KMS-11 (cell line): ENCODE measurements at regions not wholly inside any gene's neighbourhood (a gene's known extent, or its start where the extent isn't known, plus 50 kb on each side); places are given as distances from the start of the nearest gene placed in this dataset.

Source experiments
- H2AFZ ChIP-seq: fragments of 200-600 bp; sonication (generic); 2 replicates; pipeline ENCODE4 v1.6.1; 2016; ENCODE audit warnings: antibody characterized with exemption, mixed run types, low read depth
- H3K27ac ChIP-seq: fragments of 200-600 bp; sonication (generic); 2 replicates; pipeline ENCODE4 v1.6.1; 2016; ENCODE audit warnings: mild to moderate bottlenecking, mixed run types
- H3K27me3 ChIP-seq: fragments of 200-600 bp; sonication (generic); 2 replicates; pipeline ENCODE4 v1.6.1; 2017; ENCODE audit warnings: mild to moderate bottlenecking, low read depth, mixed run types, moderate library complexity; ENCODE audit not compliant: insufficient read depth
- H3K36me3 ChIP-seq: fragments of 200-600 bp; sonication (generic); 2 replicates; pipeline ENCODE4 v1.6.1; 2017; ENCODE audit warnings: mild to moderate bottlenecking, mixed run types; ENCODE audit not compliant: insufficient read depth
- H3K4me1 ChIP-seq: fragments of 200-600 bp; sonication (generic); 2 replicates; pipeline ENCODE4 v1.6.1; 2016; ENCODE audit warnings: mild to moderate bottlenecking, low read depth, mixed run types; ENCODE audit not compliant: poor library complexity, severe bottlenecking
- H3K4me2 ChIP-seq: fragments of 200-600 bp; sonication (generic); 2 replicates; pipeline ENCODE4 v1.7.0; 2016; ENCODE audit warnings: mild to moderate bottlenecking, mixed run types
- H3K4me3 ChIP-seq: fragments of 200-600 bp; sonication (generic); IDR thresholded peaks from 2 replicates; pipeline ENCODE4 v1.6.1; 2017; ENCODE audit warnings: low read depth, low read length, mixed read lengths; ENCODE audit not compliant: insufficient read depth
- H3K79me2 ChIP-seq: fragments of 200-600 bp; sonication (generic); 2 replicates; pipeline ENCODE4 v1.6.1; 2016; ENCODE audit warnings: low read depth, mixed run types; ENCODE audit not compliant: insufficient read depth
- H3K9ac ChIP-seq: fragments of 200-600 bp; sonication (generic); 2 replicates; pipeline ENCODE4 v1.6.1; 2016; ENCODE audit warnings: mild to moderate bottlenecking, mixed run types
- H4K20me1 ChIP-seq: fragments of 200-600 bp; sonication (generic); 2 replicates; pipeline ENCODE4 v1.6.1; 2016; ENCODE audit warnings: mild to moderate bottlenecking, mixed run types; ENCODE audit not compliant: insufficient read depth
- TF ChIP-seq, protein P1 (sequence below): fragments of 200-600 bp; sonication (generic); conservative IDR thresholded peaks from 2 replicates; pipeline ENCODE4 v1.6.1; 2017; ENCODE audit warnings: low read depth, mild to moderate bottlenecking, antibody characterized with exemption, low read length, moderate library complexity, mixed read lengths

DNA sequence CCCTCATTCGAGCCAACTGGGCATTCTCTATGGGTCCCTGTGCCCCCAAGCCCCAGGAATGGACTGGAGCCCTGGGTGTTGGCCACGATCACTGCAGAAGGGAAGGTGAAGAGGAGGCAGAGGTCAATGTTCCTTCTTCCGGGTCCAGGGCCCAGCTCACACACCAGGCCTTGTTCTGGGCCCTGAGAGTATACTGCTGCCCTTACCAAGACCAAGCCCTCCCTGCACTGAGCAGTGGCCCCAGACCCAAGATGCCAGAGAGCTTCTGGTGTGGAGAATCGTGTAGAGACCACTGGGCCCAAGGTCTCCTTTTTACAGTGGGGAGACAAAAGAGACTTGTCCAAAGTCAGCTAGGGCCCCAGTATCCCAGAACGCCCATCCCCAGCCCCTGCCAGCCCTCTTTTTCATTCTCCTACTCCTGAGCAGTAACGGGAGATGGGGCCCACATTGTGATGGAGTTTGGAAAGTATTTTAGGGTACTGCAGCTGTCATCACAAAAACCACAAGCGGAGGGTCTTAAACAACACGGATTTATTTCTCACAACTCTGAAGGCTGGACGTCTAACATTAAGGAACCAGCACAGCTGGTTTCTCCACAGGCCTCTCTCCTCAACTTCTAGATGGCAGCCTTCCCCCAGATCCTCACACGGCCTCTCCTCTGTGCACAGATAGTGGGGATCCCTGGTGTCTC, 79.4 kb downstream of the PDGFA start:
- Histone ChIP-seq H3K27ac (no peak overlapping the region), H3K4me2 (no peak overlapping the region), H3K27me3 (peaks cover 22% of the 10 kb centered on the region), H3K4me1 (no peaks in the 10 kb centered on the region), H3K4me3 (no peak overlapping the region), H4K20me1 (no peaks in the 10 kb centered on the region), H2AFZ (no peak overlapping the region), H3K9ac (no peak overlapping the region), H3K36me3 (no peaks in the 10 kb centered on the region), H3K79me2 (no peaks in the 10 kb centered on the region)
- TF ChIP-seq, protein P1, sequence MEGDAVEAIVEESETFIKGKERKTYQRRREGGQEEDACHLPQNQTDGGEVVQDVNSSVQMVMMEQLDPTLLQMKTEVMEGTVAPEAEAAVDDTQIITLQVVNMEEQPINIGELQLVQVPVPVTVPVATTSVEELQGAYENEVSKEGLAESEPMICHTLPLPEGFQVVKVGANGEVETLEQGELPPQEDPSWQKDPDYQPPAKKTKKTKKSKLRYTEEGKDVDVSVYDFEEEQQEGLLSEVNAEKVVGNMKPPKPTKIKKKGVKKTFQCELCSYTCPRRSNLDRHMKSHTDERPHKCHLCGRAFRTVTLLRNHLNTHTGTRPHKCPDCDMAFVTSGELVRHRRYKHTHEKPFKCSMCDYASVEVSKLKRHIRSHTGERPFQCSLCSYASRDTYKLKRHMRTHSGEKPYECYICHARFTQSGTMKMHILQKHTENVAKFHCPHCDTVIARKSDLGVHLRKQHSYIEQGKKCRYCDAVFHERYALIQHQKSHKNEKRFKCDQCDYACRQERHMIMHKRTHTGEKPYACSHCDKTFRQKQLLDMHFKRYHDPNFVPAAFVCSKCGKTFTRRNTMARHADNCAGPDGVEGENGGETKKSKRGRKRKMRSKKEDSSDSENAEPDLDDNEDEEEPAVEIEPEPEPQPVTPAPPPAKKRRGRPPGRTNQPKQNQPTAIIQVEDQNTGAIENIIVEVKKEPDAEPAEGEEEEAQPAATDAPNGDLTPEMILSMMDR, result no peak

DNA sequence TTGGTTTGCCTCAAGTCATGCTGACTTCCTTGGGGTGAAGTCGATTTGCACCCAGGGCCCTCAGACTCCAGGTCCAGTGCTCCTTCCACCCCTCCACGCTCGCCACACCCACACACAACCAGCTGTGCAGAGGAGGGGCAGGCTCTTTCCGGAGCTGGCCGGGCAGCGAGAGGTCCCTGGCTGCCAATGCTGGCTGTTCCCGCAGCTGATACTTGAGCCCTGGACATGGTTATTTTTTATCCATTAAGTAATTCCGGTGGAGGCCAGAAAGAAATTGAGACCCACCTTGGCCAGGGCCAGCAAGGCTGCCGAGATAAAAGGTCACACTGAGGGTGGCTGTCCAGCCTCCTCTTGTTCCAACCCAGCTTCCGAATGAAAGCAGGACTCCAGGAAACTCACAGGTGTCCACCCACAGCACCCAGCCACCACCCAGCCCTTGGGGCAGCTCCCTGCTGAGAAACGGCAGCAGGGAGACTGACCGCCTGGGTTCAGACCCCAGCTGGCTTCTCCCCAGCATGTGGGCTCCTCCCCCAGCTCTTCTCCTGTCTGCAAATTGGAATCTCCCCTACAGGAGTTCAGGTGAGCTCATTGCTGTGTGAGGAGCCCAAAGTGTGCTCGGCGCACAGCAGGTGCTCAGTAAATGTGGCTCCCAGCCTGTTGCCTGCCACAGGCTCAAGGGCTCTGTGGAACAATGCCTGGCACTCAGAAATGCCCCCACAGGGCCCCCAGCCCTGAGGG, 77.8 kb downstream of the PDGFA start:
- no peak overlapping the region for H3K4me3 ChIP-seq
- no peak overlapping the region for H3K4me2 ChIP-seq
- no peaks in the 10 kb centered on the region for H3K79me2 ChIP-seq
- H2AFZ ChIP-seq, result no peak overlapping the region
- peaks cover 14% of the 10 kb centered on the region for H3K27me3 ChIP-seq
- H4K20me1 ChIP-seq, result no peaks in the 10 kb centered on the region
- H3K36me3 ChIP-seq, result no peaks in the 10 kb centered on the region
- H3K4me1 ChIP-seq, result no peaks in the 10 kb centered on the region
- TF ChIP-seq, protein P1, result no peak
- H3K9ac ChIP-seq, result no peak overlapping the region
- no peak overlapping the region for H3K27ac ChIP-seq

DNA sequence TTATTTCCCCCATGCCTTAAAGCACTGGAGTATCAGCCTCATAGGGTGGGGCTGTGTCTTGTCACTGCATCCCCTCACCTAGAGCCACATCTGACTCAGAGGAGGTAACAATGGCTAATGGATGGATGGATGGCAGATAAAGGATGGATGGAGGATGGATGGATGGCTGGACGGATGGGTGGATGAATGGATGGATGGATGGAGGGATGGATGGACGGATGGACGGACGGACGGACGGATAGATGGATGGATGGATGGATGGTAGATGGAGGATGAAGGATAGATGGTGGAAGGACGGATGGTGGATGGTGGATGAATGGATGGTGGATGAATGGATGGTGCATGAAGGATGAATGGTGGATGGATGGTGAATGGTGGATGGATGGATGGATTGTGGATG, 77.2 kb downstream of the PDGFA start:
- H3K27me3 ChIP-seq, result peaks cover 16% of the 10 kb centered on the region
- H3K4me1 ChIP-seq, result no peaks in the 10 kb centered on the region
- no peak overlapping the region for H3K4me3 ChIP-seq
- no peak overlapping the region for H2AFZ ChIP-seq
- TF ChIP-seq, protein P1, result no peak
- no peak overlapping the region for H3K4me2 ChIP-seq
- H3K79me2 ChIP-seq, result no peaks in the 10 kb centered on the region
- no peak overlapping the region for H3K27ac ChIP-seq
- no peaks in the 10 kb centered on the region for H3K36me3 ChIP-seq
- H4K20me1 ChIP-seq, result no peaks in the 10 kb centered on the region
- no peak overlapping the region for H3K9ac ChIP-seq

DNA sequence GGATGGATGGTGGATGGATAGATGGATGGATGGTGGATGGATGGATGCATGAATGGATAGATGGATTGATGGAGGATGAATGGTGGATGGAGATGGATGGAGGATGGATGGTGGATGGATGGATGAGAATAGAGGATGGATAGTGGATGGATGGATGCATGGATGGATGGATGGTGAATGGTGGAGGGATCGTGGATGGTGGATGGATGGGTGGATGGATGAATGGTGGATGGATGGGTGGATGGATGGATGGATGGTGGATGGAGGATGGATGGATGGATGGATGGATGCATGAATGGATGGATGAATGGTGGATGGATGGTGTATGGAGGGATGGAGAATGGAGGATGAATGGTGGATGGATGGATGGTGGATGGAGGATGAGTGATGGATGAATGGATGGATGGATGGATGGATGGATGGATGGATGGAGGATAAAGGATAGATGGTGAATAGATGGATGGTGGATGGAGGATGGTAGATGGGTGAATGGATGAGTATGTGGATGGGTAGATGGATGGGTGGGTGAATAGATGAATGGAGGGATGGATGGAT, 76.3 kb downstream of the PDGFA start:
- H3K4me3 ChIP-seq, result no peak overlapping the region
- H3K27me3 ChIP-seq, result peaks cover 25% of the 10 kb centered on the region
- H3K27ac ChIP-seq, result no peak overlapping the region
- H3K79me2 ChIP-seq, result no peaks in the 10 kb centered on the region
- H3K4me1 ChIP-seq, result no peaks in the 10 kb centered on the region
- H4K20me1 ChIP-seq, result no peaks in the 10 kb centered on the region
- H3K36me3 ChIP-seq, result no peaks in the 10 kb centered on the region
- H2AFZ ChIP-seq, result no peak overlapping the region
- TF ChIP-seq, protein P1, result no peak
- no peak overlapping the region for H3K4me2 ChIP-seq
- no peak overlapping the region for H3K9ac ChIP-seq
